Progenitor cell of endocrine pancreas (in vitro differentiated cells): ENCODE measurements at regions not wholly inside any gene's neighbourhood (a gene's known extent, or its start where the extent isn't known, plus 50 kb on each side); places are given as distances from the start of the nearest gene placed in this dataset.

ENCODE experiments used
- DNase-seq: peaks from one replicate; pipeline ENCODE4 v3.0.0; 2021; ENCODE audit warnings: low spot score; ENCODE audit not compliant: unreplicated experiment
- H3K27ac Mint-ChIP-seq: 2 replicates; pipeline ENCODE4 v1.8.0; 2021; ENCODE audit warnings: mild to moderate bottlenecking, moderate library complexity, mixed read lengths
- H3K27me3 Mint-ChIP-seq: 2 replicates; pipeline ENCODE4 v1.8.0; 2021; ENCODE audit warnings: mixed read lengths
- H3K36me3 Mint-ChIP-seq: 2 replicates; pipeline ENCODE4 v1.8.0; 2022; ENCODE audit warnings: mixed read lengths; ENCODE audit not compliant: insufficient read depth
- H3K4me1 Mint-ChIP-seq: 2 replicates; pipeline ENCODE4 v1.8.0; 2021; ENCODE audit warnings: low read depth, mixed read lengths
- H3K4me3 Mint-ChIP-seq: 2 replicates; pipeline ENCODE4 v1.8.0; 2021; ENCODE audit warnings: low read depth, mild to moderate bottlenecking, moderate library complexity, mixed read lengths
- H3K9me3 Mint-ChIP-seq: 2 replicates; pipeline ENCODE4 v1.8.0; 2021; ENCODE audit warnings: low read depth, mixed read lengths
- CTCF ChIP-seq: fragments of 200-600 bp; sonication (generic); IDR thresholded peaks from one replicate; pipeline ENCODE4 v1.5.0; 2021; ENCODE audit warnings: antibody characterized with exemption, mild to moderate bottlenecking; ENCODE audit not compliant: unreplicated experiment

GRCh38 chr22:12697441-12697840 is 2830.6 kb upstream of the OR11H1 start:
- Mint-ChIP-seq H3K4me3 (no peak overlapping the region), H3K4me1 (no peaks in the 10 kb centered on the region), H3K27me3 (no peaks in the 10 kb centered on the region), H3K36me3 (peaks cover 2% of the 10 kb centered on the region), H3K27ac (no peak overlapping the region), H3K9me3 (peaks cover 53% of the 10 kb centered on the region)
- no peak for DNase-seq
- no peak for TF ChIP-seq CTCF
